ENCODE measurements at regions not wholly inside any gene's neighbourhood (a gene's known extent, or its start where the extent isn't known, plus 50 kb on each side); places are given as distances from the start of the nearest gene placed in this dataset.

- Histone ChIP-seq H3K36me3 (replicated peaks in 1 of 2; ENCODE audit: control insufficient read depth in 1 of 2, insufficient read depth in 2 of 2, low read length in 2 of 2) (no peaks in the 10 kb centered on the region), H3K79me2 (ENCODE audit: insufficient read depth, low read length) (no peaks in the 10 kb centered on the region), H3K4me1 (ENCODE audit: control insufficient read depth in 1 of 2, insufficient read depth in 2 of 2, low read length in 2 of 2) (peaks cover 0 to 4% of the 10 kb centered on the region in 2 donors), H2AFZ (ENCODE audit: insufficient read depth, low read depth, low read length, poor library complexity, severe bottlenecking) (no peak overlapping the region), H3K27me3 (ENCODE audit: control insufficient read depth in 2 of 2, insufficient read depth in 2 of 2, low read length in 2 of 2) (no peaks in the 10 kb centered on the region), H3K9ac (ENCODE audit: insufficient read depth, low read length, poor library complexity, severe bottlenecking) (no peak overlapping the region), H3K4me2 (replicated peaks; ENCODE audit: extremely low read depth, low read length, poor library complexity, severe bottlenecking) (no peak overlapping the region), H3K9me3 (replicated peaks in 1 of 2; ENCODE audit: control insufficient read depth in 1 of 2, insufficient read depth in 1 of 2, low read length in 2 of 2) (no peaks in the 10 kb centered on the region), H3K27ac (ENCODE audit: low read depth in 1 of 2, low read length in 2 of 2) (no peak overlapping the region), H3K4me3 (replicated peaks in 1 of 3; ENCODE audit: low read depth in 2 of 3, low read length in 3 of 3) (no peak overlapping the region), H4K20me1 (ENCODE audit: insufficient read depth, low read length) (no peaks in the 10 kb centered on the region)
- peaks cover 0 to 4% (median 0%) of the 10 kb centered on the region in 7 donors for H3K9me3 Mint-ChIP-seq
- intact Hi-C loops (cut with micrococcal nuclease) = no loop called here
- peaks cover 14% of the 10 kb centered on the region for H3K4me1 Mint-ChIP-seq
- H3K27me3 Mint-ChIP-seq (ENCODE audit: low read depth in 3 of 3) = peaks cover 0 to 5% (median 3%) of the 10 kb centered on the region in 3 donors
- no peaks in the 10 kb centered on the region for H3K36me3 Mint-ChIP-seq
- 93% methylated on average over 3 of the region's 3 CpGs for WGBS (ENCODE audit: insufficient coverage)
- H3K4me3 Mint-ChIP-seq = no peak overlapping the region
- no peak for DNase-seq
- no peak for TF ChIP-seq CTCF (IDR thresholded peaks at IDR 0.05)
- H3K27ac Mint-ChIP-seq = no peak overlapping the region
Measured at GRCh38 chr2:122322815-122323214, 567.4 kb downstream of the TSN start.

- Histone ChIP-seq H3K4me2 (replicated peaks; ENCODE audit: extremely low read depth, low read length, poor library complexity, severe bottlenecking) (no peak overlapping the region), H3K9ac (ENCODE audit: insufficient read depth, low read length, poor library complexity, severe bottlenecking) (no peak overlapping the region), H3K9me3 (replicated peaks in 1 of 2; ENCODE audit: control insufficient read depth in 1 of 2, insufficient read depth in 1 of 2, low read length in 2 of 2) (no peaks in the 10 kb centered on the region), H3K36me3 (replicated peaks in 1 of 2; ENCODE audit: control insufficient read depth in 1 of 2, insufficient read depth in 2 of 2, low read length in 2 of 2) (no peaks in the 10 kb centered on the region), H3K27me3 (ENCODE audit: control insufficient read depth in 2 of 2, insufficient read depth in 2 of 2, low read length in 2 of 2) (no peaks in the 10 kb centered on the region), H3K79me2 (ENCODE audit: insufficient read depth, low read length) (no peaks in the 10 kb centered on the region), H4K20me1 (ENCODE audit: insufficient read depth, low read length) (no peaks in the 10 kb centered on the region), H3K4me1 (ENCODE audit: control insufficient read depth in 1 of 2, insufficient read depth in 2 of 2, low read length in 2 of 2) (peaks cover 0 to 4% of the 10 kb centered on the region in 2 donors), H2AFZ (ENCODE audit: insufficient read depth, low read depth, low read length, poor library complexity, severe bottlenecking) (no peak overlapping the region), H3K4me3 (replicated peaks in 1 of 3; ENCODE audit: low read depth in 2 of 3, low read length in 3 of 3) (no peak overlapping the region), H3K27ac (ENCODE audit: low read depth in 1 of 2, low read length in 2 of 2) (no peak overlapping the region)
- Mint-ChIP-seq H3K27me3 (ENCODE audit: low read depth in 3 of 3) (peaks cover 0 to 5% (median 3%) of the 10 kb centered on the region in 3 donors), H3K36me3 (no peaks in the 10 kb centered on the region), H3K4me1 (peaks cover 14% of the 10 kb centered on the region), H3K9me3 (peaks cover 0 to 4% (median 0%) of the 10 kb centered on the region in 7 donors), H3K27ac (no peak overlapping the region), H3K4me3 (no peak overlapping the region)
- DNase-seq = no peak
- no peak for TF ChIP-seq CTCF (IDR thresholded peaks at IDR 0.05)
- intact Hi-C loops (cut with micrococcal nuclease) = no loop called here
- WGBS (ENCODE audit: insufficient coverage) = 100% methylated on average over 3 of the region's 6 CpGs
Measured at GRCh38 chr2:122323927-122324326, 568.5 kb downstream of the TSN start.
